Astrocyte (in vitro differentiated cells and primary cell): ENCODE measurements at regions not wholly inside any gene's neighbourhood (a gene's known extent, or its start where the extent isn't known, plus 50 kb on each side); places are given as distances from the start of the nearest gene placed in this dataset.
"Not testable (repeated sequence)": the region's sequence is repeated elsewhere in the genome, so short reads cannot be mapped to it uniquely, and the experiment has no call there.

Experiments
- EZH2 ChIP-seq: IDR thresholded peaks from 2 replicates; pipeline ENCODE4 v1.6.1; 2012; ENCODE audit warnings: mild to moderate bottlenecking, low read length, inconsistent platforms; ENCODE audit not compliant: insufficient read depth
- TF ChIP-seq, protein P1 (sequence below): IDR thresholded peaks from 2 replicates; pipeline ENCODE4 v1.5.1; 2011; ENCODE audit warnings: low read depth, mild to moderate bottlenecking, inconsistent platforms, low read length, moderate library complexity; ENCODE audit not compliant: insufficient read depth

DNA sequence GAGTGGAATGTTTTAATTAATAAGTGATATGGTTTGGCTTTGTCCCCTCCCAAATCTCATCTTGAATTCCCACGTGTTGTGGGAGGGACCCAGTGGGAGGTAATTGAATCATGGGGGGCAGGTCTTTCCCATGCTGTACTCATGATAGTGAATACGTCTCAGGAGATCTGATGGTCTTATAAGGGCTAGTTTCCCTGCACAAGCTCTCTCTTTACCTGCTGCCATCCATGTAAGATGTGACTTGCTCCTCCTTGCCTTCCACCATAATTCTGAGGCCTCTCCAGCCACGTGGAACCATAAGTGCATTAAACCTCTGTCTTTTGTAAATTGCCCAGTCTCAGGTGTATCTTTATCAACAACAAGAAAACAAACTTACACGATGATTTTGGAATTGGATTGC is 734.5 kb upstream of the BCHE start:
- TF ChIP-seq, protein P1, sequence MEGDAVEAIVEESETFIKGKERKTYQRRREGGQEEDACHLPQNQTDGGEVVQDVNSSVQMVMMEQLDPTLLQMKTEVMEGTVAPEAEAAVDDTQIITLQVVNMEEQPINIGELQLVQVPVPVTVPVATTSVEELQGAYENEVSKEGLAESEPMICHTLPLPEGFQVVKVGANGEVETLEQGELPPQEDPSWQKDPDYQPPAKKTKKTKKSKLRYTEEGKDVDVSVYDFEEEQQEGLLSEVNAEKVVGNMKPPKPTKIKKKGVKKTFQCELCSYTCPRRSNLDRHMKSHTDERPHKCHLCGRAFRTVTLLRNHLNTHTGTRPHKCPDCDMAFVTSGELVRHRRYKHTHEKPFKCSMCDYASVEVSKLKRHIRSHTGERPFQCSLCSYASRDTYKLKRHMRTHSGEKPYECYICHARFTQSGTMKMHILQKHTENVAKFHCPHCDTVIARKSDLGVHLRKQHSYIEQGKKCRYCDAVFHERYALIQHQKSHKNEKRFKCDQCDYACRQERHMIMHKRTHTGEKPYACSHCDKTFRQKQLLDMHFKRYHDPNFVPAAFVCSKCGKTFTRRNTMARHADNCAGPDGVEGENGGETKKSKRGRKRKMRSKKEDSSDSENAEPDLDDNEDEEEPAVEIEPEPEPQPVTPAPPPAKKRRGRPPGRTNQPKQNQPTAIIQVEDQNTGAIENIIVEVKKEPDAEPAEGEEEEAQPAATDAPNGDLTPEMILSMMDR, result not testable (repeated sequence)
- TF ChIP-seq EZH2, result not testable (repeated sequence)
